H54 (cell line): ENCODE measurements at regions not wholly inside any gene's neighbourhood (a gene's known extent, or its start where the extent isn't known, plus 50 kb on each side); places are given as distances from the start of the nearest gene placed in this dataset.

Experiments
- DNase-seq: peaks from one replicate; pipeline ENCODE4 v3.0.0; 2011; ENCODE audit warnings: low spot score, mixed read lengths; ENCODE audit not compliant: insufficient read length
- FAIRE-seq: peaks from 3 replicates; lab custom pipeline; 2011; peaks lifted over from hg19 to GRCh38; lab: Jason Lieb, UNC
- POLR2A ChIP-seq: IDR thresholded peaks from 2 replicates; pipeline ENCODE4 v1.6.1; 2011; ENCODE audit warnings: low read depth, mild to moderate bottlenecking, low read length

- no peak for TF ChIP-seq POLR2A
- FAIRE-seq (peak; percentile 75), DNase-seq (no peak)
Observed at GRCh38 chr4:112908511-112908910, 140.9 kb upstream of the ANK2 start.

GRCh38 chr4:112910109-112910736 lies 139.2 kb upstream of the ANK2 start:
- FAIRE-seq (peak; percentile 43), DNase-seq (no peak)
- TF ChIP-seq POLR2A, result no peak

GRCh38 chr4:112916868-112917267 lies 132.6 kb upstream of the ANK2 start:
- DNase-seq, result no peak
- no peak for FAIRE-seq
- no peak for TF ChIP-seq POLR2A

- FAIRE-seq, result no peak
- DNase-seq, result no peak
- TF ChIP-seq POLR2A, result no peak
Observed at GRCh38 chr4:112923516-112923915, 125.9 kb upstream of the ANK2 start.

- TF ChIP-seq POLR2A, result no peak
- FAIRE-seq (no peak), DNase-seq (no peak)
Observed at GRCh38 chr4:112926819-112927218, 122.6 kb upstream of the ANK2 start.

GRCh38 chr4:112927544-112927943 lies 121.9 kb upstream of the ANK2 start:
- TF ChIP-seq POLR2A, result no peak
- no peak for FAIRE-seq
- no peak for DNase-seq

GRCh38 chr4:112931001-112931400 lies 118.5 kb upstream of the ANK2 start:
- DNase-seq, result no peak
- TF ChIP-seq POLR2A, result no peak
- no peak for FAIRE-seq

GRCh38 chr4:112933790-112934189 lies 115.7 kb upstream of the ANK2 start:
- TF ChIP-seq POLR2A, result no peak
- DNase-seq (no peak), FAIRE-seq (no peak)

GRCh38 chr4:112938461-112939058 lies 110.9 kb upstream of the ANK2 start:
- FAIRE-seq (peak; percentile 48), DNase-seq (no peak)
- no peak for TF ChIP-seq POLR2A

- FAIRE-seq (no peak), DNase-seq (no peak)
- no peak for TF ChIP-seq POLR2A
Observed at GRCh38 chr4:112939901-112940300, 109.6 kb upstream of the ANK2 start.

GRCh38 chr4:112940336-112940735 lies 109.1 kb upstream of the ANK2 start:
- no peak for FAIRE-seq
- TF ChIP-seq POLR2A, result no peak
- no peak for DNase-seq

- DNase-seq (no peak), FAIRE-seq (no peak)
- TF ChIP-seq POLR2A, result no peak
Observed at GRCh38 chr4:112942077-112942476, 107.4 kb upstream of the ANK2 start.

- DNase-seq (no peak), FAIRE-seq (no peak)
- TF ChIP-seq POLR2A, result no peak
Observed at GRCh38 chr4:112942997-112943396, 106.5 kb upstream of the ANK2 start.

GRCh38 chr4:112944006-112944405 lies 105.4 kb upstream of the ANK2 start:
- no peak for DNase-seq
- no peak for FAIRE-seq
- TF ChIP-seq POLR2A, result no peak

- DNase-seq (no peak), FAIRE-seq (no peak)
- no peak for TF ChIP-seq POLR2A
Observed at GRCh38 chr4:112946127-112946526, 103.3 kb upstream of the ANK2 start.

GRCh38 chr4:112947616-112948015 lies 101.8 kb upstream of the ANK2 start:
- TF ChIP-seq POLR2A, result no peak
- no peak for DNase-seq
- no peak for FAIRE-seq
